H9 (cell line): ENCODE measurements at regions not wholly inside any gene's neighbourhood (a gene's known extent, or its start where the extent isn't known, plus 50 kb on each side); places are given as distances from the start of the nearest gene placed in this dataset.

Experiments
- DNase-seq: peaks from one replicate; pipeline ENCODE4 v3.0.0-alpha.2; 2017
- H2AFZ ChIP-seq: one replicate; pipeline ENCODE4 v1.6.1; 2013; ENCODE audit warnings: mild to moderate bottlenecking, low read length, control low read depth, moderate library complexity
- H2AK5ac ChIP-seq: 2 replicates; pipeline ENCODE4 v1.6.1; 2013; ENCODE audit warnings: low read length, control low read depth, mixed read lengths; ENCODE audit not compliant: insufficient read length
- H2BK120ac ChIP-seq: one replicate; pipeline ENCODE4 v1.6.1; 2013; ENCODE audit warnings: low read depth, mild to moderate bottlenecking, low read length, control low read depth, inconsistent platforms; ENCODE audit not compliant: poor library complexity, severe bottlenecking
- H2BK12ac ChIP-seq: 2 replicates; pipeline ENCODE4 v1.6.1; 2013; ENCODE audit warnings: low read length, control low read depth, mixed read lengths, low read depth; ENCODE audit not compliant: insufficient read length
- H2BK15ac ChIP-seq: 2 replicates; pipeline ENCODE4 v1.6.1; 2013; ENCODE audit warnings: low read depth, low read length, control low read depth
- H2BK20ac ChIP-seq: one replicate; pipeline ENCODE4 v1.6.1; 2013; ENCODE audit warnings: low read depth, mild to moderate bottlenecking, low read length, control low read depth, inconsistent platforms; ENCODE audit not compliant: poor library complexity, severe bottlenecking
- H2BK5ac ChIP-seq: 2 replicates; pipeline ENCODE4 v1.6.1; 2013; ENCODE audit warnings: low read length, control low read depth, mixed read lengths; ENCODE audit not compliant: insufficient read length
- H3K14ac ChIP-seq: 2 replicates; pipeline ENCODE4 v1.6.1; 2013; ENCODE audit warnings: low read length, control low read depth; ENCODE audit not compliant: insufficient read depth
- H3K18ac ChIP-seq: 2 replicates; pipeline ENCODE4 v1.6.1; 2013; ENCODE audit warnings: low read depth, mild to moderate bottlenecking, mixed read lengths, low read length, control low read depth; ENCODE audit not compliant: insufficient read length
- H3K23ac ChIP-seq: 2 replicates; pipeline ENCODE4 v1.6.1; 2013; ENCODE audit warnings: low read length, control low read depth, mixed read lengths, low read depth; ENCODE audit not compliant: insufficient read length
- H3K23me2 ChIP-seq: 2 replicates; pipeline ENCODE4 v1.6.1; 2013; ENCODE audit warnings: low read depth, mild to moderate bottlenecking, mixed read lengths, low read length, control low read depth; ENCODE audit not compliant: insufficient read length, poor library complexity, severe bottlenecking
- H3K27ac ChIP-seq: 2 replicates; pipeline ENCODE4 v1.5.1; 2013; ENCODE audit warnings: low read length, control low read depth, mixed read lengths, low read depth; ENCODE audit not compliant: insufficient read length
- H3K27me3 ChIP-seq: 2 replicates; pipeline ENCODE4 v1.6.1; 2013; ENCODE audit warnings: low read length, control low read depth, inconsistent platforms; ENCODE audit not compliant: insufficient read depth
- H3K4ac ChIP-seq: 2 replicates; pipeline ENCODE4 v1.6.1; 2013; ENCODE audit warnings: low read depth, mild to moderate bottlenecking, control low read depth, inconsistent platforms, low read length, moderate library complexity
- H3K4me1 ChIP-seq: 2 replicates; pipeline ENCODE4 v1.6.1; 2013; ENCODE audit warnings: low read length, control low read depth, inconsistent platforms; ENCODE audit not compliant: insufficient read depth
- H3K4me2 ChIP-seq: 2 replicates; pipeline ENCODE4 v1.6.1; 2013; ENCODE audit warnings: low read length, control low read depth, mixed read lengths; ENCODE audit not compliant: insufficient read length, insufficient read depth
- H3K56ac ChIP-seq: 2 replicates; pipeline ENCODE4 v1.6.1; 2013; ENCODE audit warnings: low read depth, mild to moderate bottlenecking, mixed read lengths, low read length, control low read depth; ENCODE audit not compliant: insufficient read length
- H3K79me1 ChIP-seq: 2 replicates; pipeline ENCODE4 v1.6.1; 2013; ENCODE audit warnings: low read depth, mild to moderate bottlenecking, moderate library complexity, low read length, control low read depth, inconsistent platforms; ENCODE audit not compliant: insufficient read depth, poor library complexity, severe bottlenecking
- H3K79me2 ChIP-seq: 2 replicates; pipeline ENCODE4 v1.6.1; 2013; ENCODE audit warnings: low read length, control low read depth, inconsistent platforms; ENCODE audit not compliant: insufficient read depth
- H3K9ac ChIP-seq: 2 replicates; pipeline ENCODE4 v1.6.1; 2013; ENCODE audit warnings: low read length, control low read depth, mixed read lengths; ENCODE audit not compliant: insufficient read length; ENCODE audit errors: extremely low read depth
- H3K9me3 ChIP-seq: one replicate; pipeline ENCODE4 v1.6.1; 2013; ENCODE audit warnings: low read depth, low read length, inconsistent platforms; ENCODE audit not compliant: control insufficient read depth
- H3T11ph ChIP-seq: one replicate; pipeline ENCODE4 v1.6.1; 2013; ENCODE audit warnings: mild to moderate bottlenecking, low read length, control low read depth, inconsistent platforms
- H4K20me1 ChIP-seq: one replicate; pipeline ENCODE4 v1.6.1; 2013; ENCODE audit not compliant: control insufficient read depth, insufficient read length, insufficient read depth
- H4K5ac ChIP-seq: 2 replicates; pipeline ENCODE4 v1.6.1; 2013; ENCODE audit warnings: low read depth, mild to moderate bottlenecking, mixed read lengths, low read length, control low read depth; ENCODE audit not compliant: insufficient read length
- H4K8ac ChIP-seq: replicated peaks from 2 replicates; pipeline ENCODE4 v1.6.1; 2013; ENCODE audit warnings: low read length, control low read depth, mixed read lengths, low read depth; ENCODE audit not compliant: insufficient read length
- H4K91ac ChIP-seq: 2 replicates; pipeline ENCODE4 v1.6.1; 2013; ENCODE audit warnings: low read depth, mild to moderate bottlenecking, moderate library complexity, mixed read lengths, low read length, control low read depth; ENCODE audit not compliant: insufficient read length
- H3K27ac Mint-ChIP-seq, 3 experiments: 2 replicates in 2 of 3; 3 replicates in 1 of 3; pipeline ENCODE4 v1.8.0; 2020 to 2021; ENCODE audit warnings: mixed read lengths in 3 of 3, mild to moderate bottlenecking in 1 of 3, moderate library complexity in 1 of 3
- H3K27me3 Mint-ChIP-seq: 2 replicates; pipeline ENCODE4 v1.8.0; 2021; ENCODE audit warnings: low read depth, mild to moderate bottlenecking, moderate library complexity, mixed read lengths
- H3K36me3 Mint-ChIP-seq, 3 experiments: 2 replicates in 2 of 3; 3 replicates in 1 of 3; pipeline ENCODE4 v1.8.0; 2020 to 2021; ENCODE audit warnings: low read depth in 3 of 3, mixed read lengths in 3 of 3; ENCODE audit not compliant: insufficient read depth in 1 of 3
- H3K4me1 Mint-ChIP-seq, 2 experiments: 2 replicates each; pipeline ENCODE4 v1.8.0; 2020; ENCODE audit warnings: mixed read lengths in 2 of 2
- H3K4me3 Mint-ChIP-seq, 2 experiments: 2 replicates in 1 of 2; 3 replicates in 1 of 2; pipeline ENCODE4 v1.8.0; 2020 to 2021; ENCODE audit warnings: mild to moderate bottlenecking in 2 of 2, mixed read lengths in 2 of 2, moderate library complexity in 1 of 2
- H3K9me3 Mint-ChIP-seq, 2 experiments: 2 replicates in 1 of 2; 3 replicates in 1 of 2; pipeline ENCODE4 v1.8.0; 2020; ENCODE audit warnings: mild to moderate bottlenecking in 2 of 2, mixed read lengths in 2 of 2, moderate library complexity in 1 of 2
- CTCF ChIP-seq: fragments of 200-600 bp; sonication (generic); conservative IDR thresholded peaks from 3 replicates; pipeline ENCODE4 v1.8.0; 2021; ENCODE audit warnings: antibody characterized with exemption, mild to moderate bottlenecking
- WGBS: extraction: QIAGEN DNeasy Blood & Tissue Kit; methylation state at CpG from one replicate; pipeline ENCODE4 v1.1.7; 2013; ENCODE audit warnings: missing lambda C conversion rate, low lambda C conversion rate, mixed read lengths; ENCODE audit not compliant: insufficient read length; ENCODE audit errors: extremely low coverage; 5-methylcytosine and 5-hydroxymethylcytosine counted together

DNA sequence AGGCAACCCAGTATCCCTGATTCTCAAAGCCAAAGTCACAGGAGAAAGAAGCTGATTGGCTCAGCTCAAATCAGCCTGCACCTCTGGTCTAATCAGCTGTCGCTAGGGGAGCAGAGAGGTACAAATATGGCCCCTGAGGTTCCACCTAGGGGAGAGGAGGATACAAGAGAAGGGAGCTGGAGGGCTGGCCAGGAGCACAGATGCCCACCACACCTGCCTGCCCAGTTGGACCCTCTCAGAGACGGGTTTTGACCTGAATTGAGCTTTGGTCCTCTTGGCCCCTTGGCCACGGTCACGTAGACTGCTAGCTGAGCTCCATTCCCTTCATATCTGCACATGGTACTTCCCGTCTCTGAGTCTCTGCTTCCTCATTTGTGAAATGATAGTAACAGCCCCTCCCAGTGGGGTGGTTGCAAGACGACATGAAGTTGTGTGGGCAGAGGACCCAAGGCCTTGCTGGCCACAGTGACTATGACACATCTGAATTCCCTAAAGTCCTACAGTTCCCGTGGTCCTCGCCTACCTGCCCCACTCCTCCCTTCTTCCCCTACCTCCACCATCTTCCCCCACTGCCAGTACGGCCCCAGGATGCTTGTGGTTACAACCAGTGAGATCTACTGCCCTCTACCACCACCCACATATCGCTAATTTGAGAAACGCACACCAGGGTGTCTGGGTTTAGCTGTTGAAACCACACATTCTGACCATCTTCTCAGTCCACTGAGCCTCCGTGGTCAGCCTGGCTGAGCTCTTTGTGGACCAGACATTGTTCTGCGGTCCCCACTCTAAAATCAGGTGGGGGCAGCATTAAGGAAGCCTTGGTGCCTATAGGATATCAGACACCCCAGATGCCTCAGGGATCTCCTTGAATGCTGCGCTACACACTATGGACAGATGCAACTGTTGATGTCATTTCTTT is 60.3 kb upstream of the NEK6 start:
- Histone ChIP-seq H3K18ac (no peak overlapping the region), H3K9me3 (no peaks in the 10 kb centered on the region), H3K27me3 (no peaks in the 10 kb centered on the region), H3K56ac (no peak overlapping the region), H4K20me1 (no peaks in the 10 kb centered on the region), H3K14ac (no peak overlapping the region), H3K79me1 (no peaks in the 10 kb centered on the region), H2BK15ac (no peak overlapping the region), H4K8ac (no peak overlapping the region), H3T11ph (no peak overlapping the region), H3K4me2 (no peak overlapping the region), H4K5ac (no peak overlapping the region), H2BK120ac (no peak overlapping the region), H2BK5ac (no peak overlapping the region), H3K4ac (no peak overlapping the region), H3K23ac (no peak overlapping the region), H3K27ac (no peak overlapping the region), H3K23me2 (no peaks in the 10 kb centered on the region), H2AK5ac (no peak overlapping the region), H3K9ac (no peak overlapping the region), H2BK20ac (no peak overlapping the region), H3K79me2 (no peaks in the 10 kb centered on the region), H2AFZ (no peak overlapping the region), H3K4me1 (no peaks in the 10 kb centered on the region), H2BK12ac (no peak overlapping the region), H4K91ac (no peak overlapping the region)
- Mint-ChIP-seq H3K4me1 (peaks cover 2 to 5% of the 10 kb centered on the region in 2 experiments), H3K27me3 (peaks cover 8% of the 10 kb centered on the region), H3K9me3 (peaks cover 9 to 17% of the 10 kb centered on the region in 2 experiments), H3K4me3 (no peak overlapping the region), H3K36me3 (peaks cover 0 to 14% (median 0%) of the 10 kb centered on the region in 3 experiments; a peak in 3 of 7 replicates), H3K27ac (no peak overlapping the region)
- no CpG with 5 or more reads among the region's 14 CpGs for WGBS
- no peak for DNase-seq
- TF ChIP-seq CTCF: no peak
